HEK293T (cell line): ENCODE measurements at regions not wholly inside any gene's neighbourhood (a gene's known extent, or its start where the extent isn't known, plus 50 kb on each side); places are given as distances from the start of the nearest gene placed in this dataset.

Experiments
- CTCF ChIA-PET: fragments of 350-600 bp; formaldehyde crosslinking; extraction: SDS; loops from one replicate; lab custom pipeline; 2021; ENCODE audit warnings: antibody characterized with exemption, inconsistent platforms; lab: Yijun Ruan, JAX
- POLR2A ChIA-PET: fragments of 350-600 bp; formaldehyde crosslinking; extraction: SDS; loops from one replicate; lab custom pipeline; 2020; ENCODE audit warnings: antibody characterized with exemption, inconsistent platforms; lab: Yijun Ruan, JAX
- DNase-seq: peaks from one replicate; pipeline ENCODE4 v3.0.0; 2012; ENCODE audit warnings: mixed read lengths; ENCODE audit errors: extremely low spot score
- ARNT ChIP-seq: fragments of 450-650 bp; IDR thresholded peaks from 2 replicates; pipeline ENCODE4 v1.6.1; 2017; ENCODE audit warnings: mild to moderate bottlenecking
- BHLHE40 ChIP-seq: fragments of 450-650 bp; IDR thresholded peaks from 2 replicates; pipeline ENCODE4 v1.6.1; 2016; ENCODE audit warnings: mild to moderate bottlenecking, moderate library complexity, borderline replicate concordance
- CTBP1 ChIP-seq: fragments of 450-650 bp; IDR thresholded peaks from 2 replicates; pipeline ENCODE4 v1.6.1; 2016; ENCODE audit warnings: borderline replicate concordance
- ELF4 ChIP-seq: fragments of 450-650 bp; IDR thresholded peaks from 2 replicates; pipeline ENCODE4 v1.6.1; 2017; ENCODE audit warnings: antibody characterized with exemption
- FOXA1 ChIP-seq: fragments of 450-650 bp; IDR thresholded peaks from 2 replicates; pipeline ENCODE4 v1.6.1; 2016; ENCODE audit warnings: mild to moderate bottlenecking
- FOXK2 ChIP-seq: fragments of 450-650 bp; IDR thresholded peaks from 2 replicates; pipeline ENCODE4 v1.6.1; 2016; ENCODE audit warnings: mild to moderate bottlenecking
- FOXM1 ChIP-seq: fragments of 450-650 bp; IDR thresholded peaks from 2 replicates; pipeline ENCODE4 v1.6.1; 2017; ENCODE audit warnings: mild to moderate bottlenecking, borderline replicate concordance
- HDGF ChIP-seq: fragments of 450-650 bp; IDR thresholded peaks from 2 replicates; pipeline ENCODE4 v1.6.1; 2017; ENCODE audit warnings: antibody characterized with exemption, borderline replicate concordance
- L3MBTL2 ChIP-seq: fragments of 450-650 bp; conservative IDR thresholded peaks from 2 replicates; pipeline ENCODE4 v1.6.1; 2016; ENCODE audit warnings: mild to moderate bottlenecking
- LEF1 ChIP-seq: fragments of 450-650 bp; IDR thresholded peaks from 2 replicates; pipeline ENCODE4 v1.6.1; 2017; ENCODE audit warnings: mild to moderate bottlenecking, borderline replicate concordance
- NFRKB ChIP-seq: fragments of 450-650 bp; IDR thresholded peaks from 2 replicates; pipeline ENCODE4 v1.6.1; 2016; ENCODE audit warnings: mild to moderate bottlenecking, moderate library complexity
- PKNOX1 ChIP-seq: fragments of 450-650 bp; IDR thresholded peaks from 2 replicates; pipeline ENCODE4 v1.6.1; 2016
- SP1 ChIP-seq: fragments of 450-650 bp; IDR thresholded peaks from 2 replicates; pipeline ENCODE4 v1.6.1; 2017
- SUZ12 ChIP-seq: fragments of 450-650 bp; IDR thresholded peaks from 2 replicates; pipeline ENCODE4 v1.6.1; 2016; ENCODE audit warnings: mild to moderate bottlenecking
- TARDBP ChIP-seq: fragments of 450-650 bp; IDR thresholded peaks from 2 replicates; pipeline ENCODE4 v1.6.1; 2016
- ZNF384 ChIP-seq: fragments of 450-650 bp; IDR thresholded peaks from 2 replicates; pipeline ENCODE4 v1.6.1; 2016

- TF ChIP-seq L3MBTL2 (no peak), CTBP1 (no peak)
- no peak for DNase-seq
- CTCF ChIA-PET, result interaction anchor here (1.5 kb wide), 1 partner anchor 355 kb away, joined by 3 read pairs; no protein-coding TSS in a partner anchor
- POLR2A ChIA-PET, result no interaction called here
Observed at GRCh38 chr20:18986895-18987580, 173.5 kb downstream of the SCP2D1 start.

GRCh38 chr20:18987781-18988360, 174.3 kb downstream of the SCP2D1 start:
- TF ChIP-seq ZNF384 (no peak), FOXM1 (no peak), TARDBP (no peak)
- DNase-seq, result no peak
- CTCF ChIA-PET, result interaction anchor here (1.5 kb wide), 1 partner anchor 356 kb away, joined by 3 read pairs; no protein-coding TSS in a partner anchor
- POLR2A ChIA-PET, result no interaction called here

GRCh38 chr20:18988701-18989100, 175.1 kb downstream of the SCP2D1 start:
- ChIA-PET CTCF (interaction anchor here (1.5 kb wide), 1 partner anchor 356 kb away, joined by 3 read pairs; no protein-coding TSS in a partner anchor), POLR2A (no interaction called here)
- TF ChIP-seq ARNT (no peak), PKNOX1 (no peak), ELF4 (no peak), L3MBTL2 (no peak), HDGF (no peak), FOXM1 (no peak), CTBP1 (no peak), FOXK2 (no peak)
- DNase-seq, result no peak

GRCh38 chr20:18989736-18990474, 176.3 kb downstream of the SCP2D1 start:
- CTCF ChIA-PET, result no interaction called here
- POLR2A ChIA-PET, result no interaction called here
- DNase-seq, result no peak
- TF ChIP-seq BHLHE40, result no peak
- no peak for TF ChIP-seq SUZ12
- no peak for TF ChIP-seq PKNOX1
- no peak for TF ChIP-seq FOXK2
- no peak for TF ChIP-seq ZNF384
- no peak for TF ChIP-seq FOXA1
- TF ChIP-seq LEF1, result no peak

GRCh38 chr20:18991012-18991411, 177.4 kb downstream of the SCP2D1 start:
- no peak for TF ChIP-seq LEF1
- ChIA-PET POLR2A (no interaction called here), CTCF (no interaction called here)
- DNase-seq, result no peak

GRCh38 chr20:18992418-18992817, 178.8 kb downstream of the SCP2D1 start:
- ChIA-PET POLR2A (no interaction called here), CTCF (no interaction called here)
- no peak for TF ChIP-seq FOXM1
- no peak for DNase-seq

- TF ChIP-seq ELF4, result no peak
- TF ChIP-seq FOXA1, result no peak
- TF ChIP-seq SUZ12, result no peak
- TF ChIP-seq TARDBP, result no peak
- TF ChIP-seq SP1, result no peak
- no peak for TF ChIP-seq ARNT
- no peak for TF ChIP-seq HDGF
- no peak for TF ChIP-seq L3MBTL2
- TF ChIP-seq NFRKB, result no peak
- no peak for TF ChIP-seq LEF1
- TF ChIP-seq FOXM1, result no peak
- no peak for TF ChIP-seq FOXK2
- no peak for TF ChIP-seq PKNOX1
- TF ChIP-seq BHLHE40, result no peak
- CTCF ChIA-PET, result no interaction called here
- POLR2A ChIA-PET, result no interaction called here
- DNase-seq, result no peak
Observed at GRCh38 chr20:18995455-18995854, 181.9 kb downstream of the SCP2D1 start.
